B cell (primary cell): ENCODE measurements at regions not wholly inside any gene's neighbourhood (a gene's known extent, or its start where the extent isn't known, plus 50 kb on each side); places are given as distances from the start of the nearest gene placed in this dataset.
"Not testable (repeated sequence)": the region's sequence is repeated elsewhere in the genome, so short reads cannot be mapped to it uniquely, and the experiment has no call there.

ENCODE experiments used
- ATAC-seq: fragments of 200-7000 bp; cut with Tn5 transposase; one replicate; pipeline ENCODE4 v1.10.0; 2021; ENCODE audit warnings: low read depth, mild to moderate bottlenecking, moderate number of reproducible peaks, moderate library complexity
- CTCF ChIA-PET: fragments of 350-600 bp; sonication (Branson Sonifier 250); formaldehyde crosslinking; loops from one replicate; lab custom pipeline; 2021; ENCODE audit warnings: antibody characterized with exemption, inconsistent platforms; lab: Charles Lee
- POLR2A ChIA-PET: fragments of 350-600 bp; sonication (Branson Sonifier 250); formaldehyde crosslinking; loops from one replicate; lab custom pipeline; 2021; ENCODE audit warnings: antibody characterized with exemption; lab: Charles Lee
- DNase-seq: peaks from one replicate; pipeline ENCODE4 v3.0.0; 2013
- H2AFZ ChIP-seq: 2 replicates; pipeline ENCODE4 v1.6.1; 2012; ENCODE audit warnings: mild to moderate bottlenecking, low read depth, low read length; ENCODE audit not compliant: insufficient read depth, poor library complexity, severe bottlenecking
- H3K27ac ChIP-seq, 2 donors: 1 replicate in 1 of 2; 2 replicates in 1 of 2; pipeline ENCODE4 v1.5.1; 2012 to 2013; ENCODE audit warnings: low read length in 2 of 2, mild to moderate bottlenecking in 2 of 2, moderate library complexity in 1 of 2
- H3K27me3 ChIP-seq, 4 experiments: fragments of 200-600 bp in 1 of 4; sonication (generic) in 1 of 4; replicated peaks in 1 of 4; 1 replicate in 2 of 4; 2 replicates in 2 of 4; pipeline versions ENCODE4 v1.6.1 to v1.7.0; 2013 to 2016; ENCODE audit warnings: low read length in 3 of 4, mild to moderate bottlenecking in 2 of 4, mixed read lengths in 1 of 4, moderate library complexity in 1 of 4; ENCODE audit not compliant: insufficient read depth in 4 of 4, control insufficient read depth in 3 of 4; ENCODE audit errors: control extremely low read depth in 1 of 4
- H3K36me3 ChIP-seq, 2 experiments: replicated peaks in 1 of 2; 1 replicate in 1 of 2; 2 replicates in 1 of 2; pipeline versions ENCODE4 v1.6.1 to v1.7.1; 2013; ENCODE audit warnings: low read length in 1 of 2; ENCODE audit not compliant: insufficient read depth in 2 of 2, control insufficient read depth in 1 of 2; ENCODE audit errors: control extremely low read depth in 1 of 2, extremely low read depth in 1 of 2
- H3K4me1 ChIP-seq, 2 donors: fragments of 200-600 bp in 1 of 2; sonication (generic) in 1 of 2; 1 replicate in 1 of 2; 2 replicates in 1 of 2; pipeline versions ENCODE4 v1.5.1 to v1.6.1; 2013 to 2017; ENCODE audit warnings: low read length in 2 of 2; ENCODE audit not compliant: control insufficient read depth in 2 of 2, insufficient read depth in 2 of 2
- H3K4me2 ChIP-seq: replicated peaks from 2 replicates; pipeline ENCODE3; 2012; ENCODE audit warnings: mild to moderate bottlenecking, low read depth, low read length; ENCODE audit not compliant: poor library complexity, severe bottlenecking
- H3K4me3 ChIP-seq, 5 experiments: fragments of 200-600 bp in 1 of 5; sonication (generic) in 1 of 5; 1 replicate in 3 of 5; 2 replicates in 2 of 5; pipeline versions ENCODE4 v1.5.1 to v1.7.0; 2011 to 2016; ENCODE audit warnings: low read length in 4 of 5, mild to moderate bottlenecking in 4 of 5, low read depth in 2 of 5, control low read depth in 1 of 5, moderate library complexity in 1 of 5; ENCODE audit not compliant: insufficient read depth in 1 of 5; ENCODE audit errors: control extremely low read depth in 1 of 5, extremely low read depth in 1 of 5
- H3K79me2 ChIP-seq: fragments of 200-600 bp; sonication (generic); one replicate; pipeline ENCODE4 v1.6.0; 2016; ENCODE audit warnings: low read length; ENCODE audit not compliant: control insufficient read depth, insufficient read depth
- H3K9ac ChIP-seq: fragments of 200-600 bp; sonication (generic); 2 replicates; pipeline ENCODE4 v1.6.1; 2017; ENCODE audit warnings: mild to moderate bottlenecking, low read length, moderate library complexity
- H3K9me3 ChIP-seq, 3 donors: one replicate each; pipeline versions ENCODE4 v1.6.1 to v1.7.1; 2013; ENCODE audit warnings: low read length in 2 of 3; ENCODE audit not compliant: control insufficient read depth in 2 of 3, insufficient read depth in 1 of 3; ENCODE audit errors: control extremely low read depth in 1 of 3
- H4K20me1 ChIP-seq: 2 replicates; pipeline ENCODE4 v1.6.0; 2012; ENCODE audit warnings: mild to moderate bottlenecking, low read length; ENCODE audit not compliant: insufficient read depth, control insufficient read depth, poor library complexity, severe bottlenecking
- H3K27ac Mint-ChIP-seq: one replicate; pipeline ENCODE4 v1.8.0; 2021; ENCODE audit warnings: mixed read lengths
- H3K27me3 Mint-ChIP-seq: one replicate; pipeline ENCODE4 v1.8.0; 2021; ENCODE audit warnings: mixed read lengths
- H3K4me1 Mint-ChIP-seq: one replicate; pipeline ENCODE4 v1.8.0; 2021; ENCODE audit warnings: mixed read lengths
- H3K4me3 Mint-ChIP-seq: one replicate; pipeline ENCODE4 v1.8.0; 2021; ENCODE audit warnings: mixed read lengths
- H3K9me3 Mint-ChIP-seq: one replicate; pipeline ENCODE4 v1.8.0; 2022; ENCODE audit warnings: mixed read lengths; ENCODE audit not compliant: insufficient read depth
- CTCF ChIP-seq: fragments of 200-600 bp; IDR thresholded peaks from one replicate; pipeline ENCODE4 v1.8.0; 2022; ENCODE audit warnings: antibody characterized with exemption, mild to moderate bottlenecking
- EZH2 ChIP-seq: IDR thresholded peaks from 2 replicates; pipeline ENCODE4 v1.6.1; 2012; ENCODE audit warnings: borderline replicate concordance, low read depth, mild to moderate bottlenecking, moderate library complexity, low read length; ENCODE audit not compliant: insufficient read depth, poor library complexity, severe bottlenecking
- WGBS: methylation state at CpG from one replicate; pipeline ENCODE4 v1.1.5; 2013; ENCODE audit warnings: missing lambda C conversion rate; ENCODE audit not compliant: insufficient coverage; 5-methylcytosine and 5-hydroxymethylcytosine counted together
- intact Hi-C: fragments of 100-400 bp; cut with micrococcal nuclease; formaldehyde crosslinking; loops from one replicate; pipeline ENCODE4 v1.10.0; 2022

- H2AFZ ChIP-seq, result no peak overlapping the region
- no peaks in the 10 kb centered on the region for H3K27me3 ChIP-seq
- no peaks in the 10 kb centered on the region for H3K79me2 ChIP-seq
- no peak overlapping the region for H3K4me2 ChIP-seq
- no peak overlapping the region for H3K4me3 Mint-ChIP-seq
- ChIA-PET POLR2A (no interaction called here), CTCF (no interaction called here)
- DNase-seq (no peak), ATAC-seq (no peak)
- H3K4me3 ChIP-seq, result no peak overlapping the region
- H4K20me1 ChIP-seq, result no peaks in the 10 kb centered on the region
- H3K27ac Mint-ChIP-seq, result no peak overlapping the region
- TF ChIP-seq EZH2 (no peak), CTCF (no peak)
- WGBS, result no CpG with 5 or more reads among the region's 2 CpGs
- intact Hi-C loops, result no loop called here
- no peaks in the 10 kb centered on the region for H3K4me1 Mint-ChIP-seq
- no peaks in the 10 kb centered on the region for H3K9me3 ChIP-seq
- no peaks in the 10 kb centered on the region for H3K9me3 Mint-ChIP-seq
- H3K4me1 ChIP-seq, result no peaks in the 10 kb centered on the region
- H3K9ac ChIP-seq, result no peak overlapping the region
- H3K27me3 Mint-ChIP-seq, result no peaks in the 10 kb centered on the region
- no peaks in the 10 kb centered on the region for H3K36me3 ChIP-seq
- no peak overlapping the region for H3K27ac ChIP-seq
Observed at GRCh38 chrX:103428525-103428924, 52.2 kb downstream of the BEX3 start.

GRCh38 chrX:103429026-103429425 is 52.7 kb downstream of the BEX3 start:
- H3K36me3 ChIP-seq, H3K27ac ChIP-seq, H3K4me1 Mint-ChIP-seq, H2AFZ ChIP-seq, ATAC-seq, POLR2A ChIA-PET, H4K20me1 ChIP-seq, H3K9ac ChIP-seq, intact Hi-C loops, H3K9me3 Mint-ChIP-seq, H3K27me3 Mint-ChIP-seq, H3K9me3 ChIP-seq, H3K4me2 ChIP-seq, H3K27ac Mint-ChIP-seq, H3K4me3 ChIP-seq, H3K4me3 Mint-ChIP-seq, H3K4me1 ChIP-seq, DNase-seq, CTCF ChIA-PET, H3K27me3 ChIP-seq, H3K79me2 ChIP-seq: not testable (repeated sequence)
- 92% methylated on average over 4 of the region's 7 CpGs for WGBS
